ENCODE measurements at regions not wholly inside any gene's neighbourhood (a gene's known extent, or its start where the extent isn't known, plus 50 kb on each side); places are given as distances from the start of the nearest gene placed in this dataset.

DNA sequence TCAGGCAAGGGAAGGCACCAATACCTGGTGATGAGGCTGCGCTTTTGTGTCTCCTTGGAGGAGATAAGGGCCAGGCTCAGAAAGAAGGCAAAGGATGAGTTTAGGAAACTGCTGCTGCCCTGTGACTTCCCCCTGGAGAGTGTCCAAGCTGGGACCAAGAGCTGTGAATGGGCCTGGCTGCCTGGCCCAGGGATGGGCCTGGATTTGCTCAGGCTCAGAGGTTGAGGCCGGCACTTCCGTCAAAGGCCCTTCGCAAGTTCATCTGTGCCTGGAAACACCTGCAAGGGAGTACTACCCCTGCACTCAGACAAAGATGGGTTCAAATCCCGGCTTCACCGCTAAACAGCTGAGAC, 50.5 kb upstream of the NANOS1 start:
- TF ChIP-seq POLR2A (IDR thresholded peaks at IDR 0.05; ENCODE audit: low read length) (no peak), GATA1 (IDR thresholded peaks at IDR 0.05; ENCODE audit: low read depth, low read length) (no peak)

Measured in erythroblast (primary cell).